ENCODE measurements at regions not wholly inside any gene's neighbourhood (a gene's known extent, or its start where the extent isn't known, plus 50 kb on each side); places are given as distances from the start of the nearest gene placed in this dataset.

DNA sequence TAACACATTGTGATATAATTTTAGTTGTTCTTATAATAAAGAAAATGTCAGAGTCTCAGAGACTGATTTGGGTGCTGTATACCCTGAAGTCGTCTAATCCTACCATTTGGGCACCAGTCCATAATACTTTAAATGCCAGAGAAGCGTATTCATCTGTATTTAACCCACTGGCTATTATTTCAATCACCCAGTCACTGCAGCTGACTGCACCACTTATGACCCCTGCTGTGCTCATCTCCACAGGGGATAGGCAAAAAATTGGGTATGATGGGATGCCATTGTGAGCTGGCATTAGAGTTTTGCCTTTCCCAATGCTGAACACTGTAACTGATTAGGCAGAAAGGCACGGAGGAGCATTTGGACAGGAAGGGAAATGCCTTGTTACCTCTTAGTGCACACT is 599.7 kb downstream of the CAAP1 start:
- DNase-seq, result no peak
- H3K27ac Mint-ChIP-seq (ENCODE audit: unreplicated experiment), result no peak overlapping the region
- no peak overlapping the region for H3K4me3 Mint-ChIP-seq (ENCODE audit: unreplicated experiment)
- no peaks in the 10 kb centered on the region for H3K9me3 Mint-ChIP-seq (ENCODE audit: unreplicated experiment)
- H3K4me1 Mint-ChIP-seq (ENCODE audit: low read depth, unreplicated experiment), result no peaks in the 10 kb centered on the region
- no peaks in the 10 kb centered on the region for H3K27me3 Mint-ChIP-seq (ENCODE audit: unreplicated experiment)
- TF ChIP-seq, protein P1, sequence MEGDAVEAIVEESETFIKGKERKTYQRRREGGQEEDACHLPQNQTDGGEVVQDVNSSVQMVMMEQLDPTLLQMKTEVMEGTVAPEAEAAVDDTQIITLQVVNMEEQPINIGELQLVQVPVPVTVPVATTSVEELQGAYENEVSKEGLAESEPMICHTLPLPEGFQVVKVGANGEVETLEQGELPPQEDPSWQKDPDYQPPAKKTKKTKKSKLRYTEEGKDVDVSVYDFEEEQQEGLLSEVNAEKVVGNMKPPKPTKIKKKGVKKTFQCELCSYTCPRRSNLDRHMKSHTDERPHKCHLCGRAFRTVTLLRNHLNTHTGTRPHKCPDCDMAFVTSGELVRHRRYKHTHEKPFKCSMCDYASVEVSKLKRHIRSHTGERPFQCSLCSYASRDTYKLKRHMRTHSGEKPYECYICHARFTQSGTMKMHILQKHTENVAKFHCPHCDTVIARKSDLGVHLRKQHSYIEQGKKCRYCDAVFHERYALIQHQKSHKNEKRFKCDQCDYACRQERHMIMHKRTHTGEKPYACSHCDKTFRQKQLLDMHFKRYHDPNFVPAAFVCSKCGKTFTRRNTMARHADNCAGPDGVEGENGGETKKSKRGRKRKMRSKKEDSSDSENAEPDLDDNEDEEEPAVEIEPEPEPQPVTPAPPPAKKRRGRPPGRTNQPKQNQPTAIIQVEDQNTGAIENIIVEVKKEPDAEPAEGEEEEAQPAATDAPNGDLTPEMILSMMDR (IDR thresholded peaks at IDR 0.05; ENCODE audit: partially characterized antibody, unreplicated experiment), result no peak
- peaks cover 2% of the 10 kb centered on the region for H3K36me3 Mint-ChIP-seq (ENCODE audit: unreplicated experiment)

DNA sequence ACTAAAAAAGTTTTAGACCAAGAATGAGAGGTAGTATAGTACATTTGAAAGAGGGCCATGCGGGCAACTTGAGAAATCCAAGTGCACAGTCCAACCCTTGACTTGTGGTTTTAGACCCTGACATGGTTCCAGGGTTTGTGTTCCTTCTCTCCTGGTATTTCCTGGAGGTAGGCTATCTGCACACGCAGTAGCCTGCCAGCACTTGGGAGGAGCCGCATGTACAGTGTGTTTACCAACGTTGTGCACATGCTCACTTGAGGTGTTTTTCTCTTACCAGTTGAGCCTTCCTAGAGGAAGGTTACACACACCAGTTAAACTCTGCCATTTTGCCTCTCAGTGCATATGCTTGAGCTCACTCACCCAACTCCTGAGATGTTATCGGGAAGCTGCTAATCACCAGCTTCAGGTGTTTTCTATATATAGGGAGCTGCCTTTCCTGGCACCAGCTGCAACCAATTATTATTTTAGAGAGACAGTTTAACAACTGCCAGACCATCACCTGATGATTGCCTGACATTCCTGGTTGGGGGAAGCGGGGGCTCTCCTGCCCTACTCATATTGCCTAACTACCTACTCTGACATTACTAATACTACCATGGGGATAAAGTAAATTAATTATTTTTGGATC is 593.4 kb upstream of the TUSC1 start:
- Mint-ChIP-seq H3K36me3 (ENCODE audit: unreplicated experiment) (no peaks in the 10 kb centered on the region), H3K4me3 (ENCODE audit: unreplicated experiment) (no peak overlapping the region), H3K9me3 (ENCODE audit: unreplicated experiment) (no peaks in the 10 kb centered on the region), H3K4me1 (ENCODE audit: low read depth, unreplicated experiment) (no peaks in the 10 kb centered on the region), H3K27me3 (ENCODE audit: unreplicated experiment) (no peaks in the 10 kb centered on the region), H3K27ac (ENCODE audit: unreplicated experiment) (no peak overlapping the region)
- DNase-seq, result no peak
- TF ChIP-seq, protein P1 (IDR thresholded peaks at IDR 0.05; ENCODE audit: partially characterized antibody, unreplicated experiment), result no peak

DNA sequence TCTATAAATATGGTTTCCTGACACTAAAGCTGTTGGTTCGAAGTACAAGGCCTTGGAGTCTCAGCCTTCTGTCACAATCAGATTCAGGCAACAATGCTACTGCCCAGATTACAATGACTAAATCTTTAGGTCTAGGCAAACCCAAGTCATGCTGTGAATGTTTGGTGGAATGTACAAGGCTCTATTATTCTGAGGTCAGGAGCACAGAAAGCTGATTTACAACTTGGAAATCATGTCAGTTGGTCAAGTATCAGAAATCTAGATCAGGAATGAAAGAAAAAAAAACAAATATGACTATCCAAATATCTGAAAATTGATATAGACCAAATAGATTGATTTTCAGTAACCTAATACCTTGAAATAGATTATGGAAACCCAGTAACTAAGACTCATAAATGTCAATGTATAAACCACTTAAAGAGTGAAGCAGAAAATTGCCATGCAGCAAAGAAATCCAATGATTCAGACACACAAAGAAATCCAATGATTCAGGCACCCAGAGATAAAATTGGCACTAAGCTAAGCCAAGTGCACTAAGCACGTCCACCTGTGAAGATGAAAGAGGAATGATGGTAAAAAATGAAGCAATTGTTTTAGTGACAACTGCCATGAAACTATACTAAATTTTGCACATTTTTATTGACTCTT is 588.0 kb upstream of the TUSC1 start:
- no peak for DNase-seq
- H3K27ac Mint-ChIP-seq (ENCODE audit: unreplicated experiment), result no peak overlapping the region
- no peaks in the 10 kb centered on the region for H3K27me3 Mint-ChIP-seq (ENCODE audit: unreplicated experiment)
- H3K9me3 Mint-ChIP-seq (ENCODE audit: unreplicated experiment), result no peaks in the 10 kb centered on the region
- H3K4me1 Mint-ChIP-seq (ENCODE audit: low read depth, unreplicated experiment), result no peaks in the 10 kb centered on the region
- TF ChIP-seq, protein P1 (IDR thresholded peaks at IDR 0.05; ENCODE audit: partially characterized antibody, unreplicated experiment), result no peak
- H3K36me3 Mint-ChIP-seq (ENCODE audit: unreplicated experiment), result no peaks in the 10 kb centered on the region
- H3K4me3 Mint-ChIP-seq (ENCODE audit: unreplicated experiment), result no peak overlapping the region

DNA sequence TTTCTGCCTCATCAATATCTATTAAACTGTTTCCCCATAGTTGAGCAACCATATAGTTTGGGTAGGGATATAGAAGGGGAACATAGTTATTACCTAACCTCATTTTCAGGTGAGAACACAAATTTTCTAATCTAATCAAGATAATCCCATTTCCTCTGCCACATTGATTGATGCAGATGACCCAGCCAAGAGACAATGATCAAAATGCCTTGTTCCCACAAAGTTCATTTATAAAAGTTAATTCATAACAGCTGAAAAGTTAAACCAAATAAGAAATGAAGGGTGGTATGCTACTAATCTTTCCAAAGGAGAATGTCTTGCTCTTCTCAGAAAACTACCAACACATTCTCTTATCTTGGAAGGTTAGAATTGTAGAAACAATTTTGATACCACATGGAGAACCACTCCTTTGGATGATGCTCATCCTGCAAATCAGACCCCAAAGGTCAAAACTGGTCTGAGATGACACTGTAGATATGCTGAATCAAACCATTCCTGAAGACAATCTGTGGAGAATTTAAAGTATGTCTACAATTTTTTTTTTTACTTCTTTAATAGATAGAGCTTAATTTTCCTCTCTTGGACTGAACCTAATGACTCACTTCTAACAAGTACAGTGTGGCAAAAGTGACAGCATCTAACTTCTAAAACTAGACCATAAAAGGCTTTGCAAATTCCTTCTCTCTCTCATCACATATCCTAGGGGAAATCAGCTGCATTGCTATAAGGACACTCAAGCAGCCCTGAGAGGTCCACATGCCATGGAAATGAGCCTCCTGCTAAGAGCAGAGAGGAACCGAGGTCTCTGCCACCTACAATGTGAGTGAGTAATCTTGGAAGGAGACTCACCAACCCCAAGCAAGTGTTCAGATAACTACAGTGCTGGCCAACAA is 586.7 kb upstream of the TUSC1 start:
- DNase-seq, result no peak
- no peaks in the 10 kb centered on the region for H3K27me3 Mint-ChIP-seq (ENCODE audit: unreplicated experiment)
- TF ChIP-seq, protein P1 (IDR thresholded peaks at IDR 0.05; ENCODE audit: partially characterized antibody, unreplicated experiment), result no peak
- no peak overlapping the region for H3K4me3 Mint-ChIP-seq (ENCODE audit: unreplicated experiment)
- H3K4me1 Mint-ChIP-seq (ENCODE audit: low read depth, unreplicated experiment), result no peaks in the 10 kb centered on the region
- no peaks in the 10 kb centered on the region for H3K9me3 Mint-ChIP-seq (ENCODE audit: unreplicated experiment)
- H3K27ac Mint-ChIP-seq (ENCODE audit: unreplicated experiment), result no peak overlapping the region
- H3K36me3 Mint-ChIP-seq (ENCODE audit: unreplicated experiment), result no peaks in the 10 kb centered on the region

All from glutamatergic neuron (in vitro differentiated cells).